Fibroblast of lung (primary cell): ENCODE measurements at regions not wholly inside any gene's neighbourhood (a gene's known extent, or its start where the extent isn't known, plus 50 kb on each side); places are given as distances from the start of the nearest gene placed in this dataset.

Source experiments
- DNase-seq, 2 donors: peaks; one replicate each; pipeline versions ENCODE4 v3.0.0 to v3.0.0-alpha.2; 2010; ENCODE audit warnings: low read depth in 2 of 2
- H2AFZ ChIP-seq: 2 replicates; pipeline ENCODE4 v1.5.1; 2012; ENCODE audit warnings: low read length, control low read depth, inconsistent platforms
- H3K27ac ChIP-seq: 2 replicates; pipeline ENCODE4 v1.5.1; 2011; ENCODE audit warnings: low read length, control low read depth; ENCODE audit not compliant: insufficient read depth
- H3K27me3 ChIP-seq: 2 replicates; pipeline ENCODE4 v1.5.1; 2011; ENCODE audit warnings: mild to moderate bottlenecking, low read length; ENCODE audit not compliant: control insufficient read depth, insufficient read depth
- H3K36me3 ChIP-seq: 2 replicates; pipeline ENCODE4 v1.5.1; 2011; ENCODE audit warnings: low read length; ENCODE audit not compliant: control insufficient read depth, insufficient read depth
- H3K4me1 ChIP-seq: 2 replicates; pipeline ENCODE4 v1.5.1; 2011; ENCODE audit warnings: low read length; ENCODE audit not compliant: control insufficient read depth, insufficient read depth; ENCODE audit errors: extremely low read depth
- H3K4me2 ChIP-seq: 2 replicates; pipeline ENCODE4 v1.5.1; 2011; ENCODE audit warnings: low read length, control low read depth; ENCODE audit not compliant: insufficient read depth; ENCODE audit errors: extremely low read depth
- H3K4me3 ChIP-seq, 4 experiments: fragments of 200-600 bp in 1 of 4; sonication (generic) in 1 of 4; replicated peaks in 1 of 4; 2 replicates each; pipeline ENCODE4 v1.5.1; 2011 to 2016; ENCODE audit warnings: low read length in 4 of 4, low read depth in 3 of 4, mild to moderate bottlenecking in 3 of 4, control low read depth in 2 of 4, inconsistent platforms in 1 of 4, mixed read lengths in 1 of 4; ENCODE audit not compliant: insufficient read depth in 1 of 4; ENCODE audit errors: control extremely low read depth in 1 of 4
- H3K79me2 ChIP-seq: 2 replicates; pipeline ENCODE4 v1.5.1; 2012; ENCODE audit warnings: mild to moderate bottlenecking, low read length, inconsistent platforms; ENCODE audit not compliant: control insufficient read depth, insufficient read depth
- H3K9ac ChIP-seq: 2 replicates; pipeline ENCODE4 v1.5.1; 2011; ENCODE audit warnings: mild to moderate bottlenecking, low read length, control low read depth; ENCODE audit not compliant: insufficient read depth
- H3K9me3 ChIP-seq: 2 replicates; pipeline ENCODE4 v1.5.1; 2012; ENCODE audit warnings: low read depth, low read length; ENCODE audit not compliant: control insufficient read depth, insufficient read depth
- H4K20me1 ChIP-seq: 2 replicates; pipeline ENCODE4 v1.5.1; 2011; ENCODE audit warnings: low read length; ENCODE audit not compliant: control insufficient read depth, insufficient read depth; ENCODE audit errors: extremely low read depth
- EZH2 ChIP-seq: IDR thresholded peaks from 2 replicates; pipeline ENCODE4 v1.5.1; 2012; ENCODE audit warnings: low read length, control low read depth, mild to moderate bottlenecking; ENCODE audit errors: missing control alignments
- TF ChIP-seq, protein P1 (sequence below), 2 donors: IDR thresholded peaks in 1 of 2; conservative IDR thresholded peaks in 1 of 2; 1 replicate in 1 of 2; 2 replicates in 1 of 2; pipeline ENCODE4 v1.5.1; 2011 to 2012; ENCODE audit warnings: low read length in 2 of 2, control low read depth in 1 of 2, inconsistent platforms in 1 of 2, low read depth in 1 of 2, mild to moderate bottlenecking in 1 of 2

DNA sequence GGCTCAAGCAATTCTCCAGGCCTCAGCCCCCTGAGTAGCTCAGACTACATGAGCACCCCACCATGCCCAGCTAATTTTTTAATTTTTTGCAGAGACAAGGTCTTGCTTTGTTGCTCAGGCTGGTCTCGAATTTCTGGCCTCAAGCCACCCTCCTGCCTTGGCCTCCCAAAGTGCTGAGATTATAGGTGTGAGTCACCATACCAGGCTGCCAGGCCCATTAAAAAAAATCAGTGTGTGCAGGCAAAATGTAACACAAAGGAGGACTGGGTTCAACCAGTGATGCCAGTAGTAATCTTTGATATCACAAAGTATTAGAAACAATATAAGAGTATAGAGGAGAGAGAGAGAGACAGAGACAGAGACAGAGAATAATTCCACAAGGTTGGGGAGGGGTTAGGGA lies 322.7 kb downstream of the MSX2 start:
- Histone ChIP-seq H3K36me3 (no peaks in the 10 kb centered on the region), H3K4me1 (no peaks in the 10 kb centered on the region), H3K9ac (no peak overlapping the region), H3K27me3 (no peaks in the 10 kb centered on the region), H4K20me1 (no peaks in the 10 kb centered on the region), H3K4me2 (no peak overlapping the region), H3K27ac (no peak overlapping the region), H3K9me3 (no peaks in the 10 kb centered on the region), H3K79me2 (no peaks in the 10 kb centered on the region), H2AFZ (no peak overlapping the region), H3K4me3 (no peak overlapping the region)
- no peak for DNase-seq
- TF ChIP-seq EZH2: no peak
- TF ChIP-seq, protein P1, sequence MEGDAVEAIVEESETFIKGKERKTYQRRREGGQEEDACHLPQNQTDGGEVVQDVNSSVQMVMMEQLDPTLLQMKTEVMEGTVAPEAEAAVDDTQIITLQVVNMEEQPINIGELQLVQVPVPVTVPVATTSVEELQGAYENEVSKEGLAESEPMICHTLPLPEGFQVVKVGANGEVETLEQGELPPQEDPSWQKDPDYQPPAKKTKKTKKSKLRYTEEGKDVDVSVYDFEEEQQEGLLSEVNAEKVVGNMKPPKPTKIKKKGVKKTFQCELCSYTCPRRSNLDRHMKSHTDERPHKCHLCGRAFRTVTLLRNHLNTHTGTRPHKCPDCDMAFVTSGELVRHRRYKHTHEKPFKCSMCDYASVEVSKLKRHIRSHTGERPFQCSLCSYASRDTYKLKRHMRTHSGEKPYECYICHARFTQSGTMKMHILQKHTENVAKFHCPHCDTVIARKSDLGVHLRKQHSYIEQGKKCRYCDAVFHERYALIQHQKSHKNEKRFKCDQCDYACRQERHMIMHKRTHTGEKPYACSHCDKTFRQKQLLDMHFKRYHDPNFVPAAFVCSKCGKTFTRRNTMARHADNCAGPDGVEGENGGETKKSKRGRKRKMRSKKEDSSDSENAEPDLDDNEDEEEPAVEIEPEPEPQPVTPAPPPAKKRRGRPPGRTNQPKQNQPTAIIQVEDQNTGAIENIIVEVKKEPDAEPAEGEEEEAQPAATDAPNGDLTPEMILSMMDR (conservative IDR thresholded peaks at IDR 0.05 in 1 of 2, IDR thresholded peaks at IDR 0.05 in 1 of 2; ENCODE audit: low read depth in 1 of 2, low read length in 2 of 2): no peak

DNA sequence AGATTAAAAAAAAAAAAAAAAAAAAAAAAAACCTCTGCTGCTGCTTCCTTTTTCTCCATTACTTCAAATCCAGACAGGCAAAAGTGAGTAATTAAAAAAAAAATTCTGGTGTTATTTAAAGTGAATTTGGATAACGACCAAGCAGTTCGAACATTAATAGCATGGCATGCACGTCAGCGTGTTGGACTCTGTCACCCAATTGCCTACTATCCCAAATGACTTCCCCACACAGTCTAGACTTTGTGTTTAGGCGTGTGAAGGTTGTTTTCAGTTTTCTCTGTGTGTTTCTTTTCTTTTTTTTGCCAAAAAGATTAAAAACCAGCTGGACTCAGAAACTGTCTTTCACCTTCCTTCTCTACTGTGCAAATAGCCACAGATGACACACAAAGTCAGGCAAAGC lies 321.4 kb downstream of the MSX2 start:
- Histone ChIP-seq H2AFZ (no peak overlapping the region), H3K9me3 (no peaks in the 10 kb centered on the region), H3K27me3 (no peaks in the 10 kb centered on the region), H3K79me2 (no peaks in the 10 kb centered on the region), H3K4me1 (no peaks in the 10 kb centered on the region), H4K20me1 (no peaks in the 10 kb centered on the region), H3K9ac (no peak overlapping the region), H3K36me3 (no peaks in the 10 kb centered on the region), H3K27ac (no peak overlapping the region), H3K4me2 (no peak overlapping the region), H3K4me3 (no peak overlapping the region)
- TF ChIP-seq EZH2: no peak
- peak in 1 of 2 donors; percentile 4 for DNase-seq

- no peaks in the 10 kb centered on the region for H3K36me3 ChIP-seq
- DNase-seq: no peak
- no peaks in the 10 kb centered on the region for H3K27me3 ChIP-seq
- no peak overlapping the region for H3K4me2 ChIP-seq
- TF ChIP-seq EZH2: no peak
- TF ChIP-seq, protein P1 (conservative IDR thresholded peaks at IDR 0.05 in 1 of 2, IDR thresholded peaks at IDR 0.05 in 1 of 2; ENCODE audit: low read depth in 1 of 2, low read length in 2 of 2): no peak
- H4K20me1 ChIP-seq: no peaks in the 10 kb centered on the region
- no peak overlapping the region for H3K4me3 ChIP-seq
- H3K9ac ChIP-seq: no peak overlapping the region
- H3K27ac ChIP-seq: no peak overlapping the region
- H3K79me2 ChIP-seq: no peaks in the 10 kb centered on the region
- H3K4me1 ChIP-seq: no peaks in the 10 kb centered on the region
- H3K9me3 ChIP-seq: no peaks in the 10 kb centered on the region
- H2AFZ ChIP-seq: no peak overlapping the region
Measured at GRCh38 chr5:175037820-175038219, 313.4 kb downstream of the MSX2 start.
